ENCODE measurements at regions not wholly inside any gene's neighbourhood (a gene's known extent, or its start where the extent isn't known, plus 50 kb on each side); places are given as distances from the start of the nearest gene placed in this dataset.

- WGBS, 2 experiments (ENCODE audit: insufficient coverage in 1 of 2, insufficient read length in 1 of 2): 85% methylated on average over 2 of the region's 2 CpGs; no CpG with 5 or more reads in 1 of the 2 experiments
- Mint-ChIP-seq H3K4me3 (no peak overlapping the region), H3K27ac (no peak overlapping the region), H3K4me1 (peaks cover 27% of the 10 kb centered on the region), H3K27me3 (ENCODE audit: insufficient read depth) (no peaks in the 10 kb centered on the region), H3K9me3 (peaks cover 4% of the 10 kb centered on the region), H3K36me3 (ENCODE audit: low read depth) (no peaks in the 10 kb centered on the region)
- Histone ChIP-seq H3K36me3 (ENCODE audit: control insufficient read depth, insufficient read depth, low read length) (no peaks in the 10 kb centered on the region), H3K27me3 (ENCODE audit: control insufficient read depth, insufficient read depth, low read length, poor library complexity, severe bottlenecking) (no peaks in the 10 kb centered on the region), H3K9ac (ENCODE audit: extremely low read depth, low read length, poor library complexity, severe bottlenecking) (no peak overlapping the region), H3K9me3 (ENCODE audit: control insufficient read depth, low read length) (no peaks in the 10 kb centered on the region), H3K4me3 (ENCODE audit: low read length) (no peak overlapping the region), H3K4me1 (ENCODE audit: control insufficient read depth, insufficient read depth, low read length) (peaks cover 12% of the 10 kb centered on the region), H3K27ac (ENCODE audit: low read depth, low read length) (no peak overlapping the region)
- TF ChIP-seq, protein P1, sequence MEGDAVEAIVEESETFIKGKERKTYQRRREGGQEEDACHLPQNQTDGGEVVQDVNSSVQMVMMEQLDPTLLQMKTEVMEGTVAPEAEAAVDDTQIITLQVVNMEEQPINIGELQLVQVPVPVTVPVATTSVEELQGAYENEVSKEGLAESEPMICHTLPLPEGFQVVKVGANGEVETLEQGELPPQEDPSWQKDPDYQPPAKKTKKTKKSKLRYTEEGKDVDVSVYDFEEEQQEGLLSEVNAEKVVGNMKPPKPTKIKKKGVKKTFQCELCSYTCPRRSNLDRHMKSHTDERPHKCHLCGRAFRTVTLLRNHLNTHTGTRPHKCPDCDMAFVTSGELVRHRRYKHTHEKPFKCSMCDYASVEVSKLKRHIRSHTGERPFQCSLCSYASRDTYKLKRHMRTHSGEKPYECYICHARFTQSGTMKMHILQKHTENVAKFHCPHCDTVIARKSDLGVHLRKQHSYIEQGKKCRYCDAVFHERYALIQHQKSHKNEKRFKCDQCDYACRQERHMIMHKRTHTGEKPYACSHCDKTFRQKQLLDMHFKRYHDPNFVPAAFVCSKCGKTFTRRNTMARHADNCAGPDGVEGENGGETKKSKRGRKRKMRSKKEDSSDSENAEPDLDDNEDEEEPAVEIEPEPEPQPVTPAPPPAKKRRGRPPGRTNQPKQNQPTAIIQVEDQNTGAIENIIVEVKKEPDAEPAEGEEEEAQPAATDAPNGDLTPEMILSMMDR (conservative IDR thresholded peaks at IDR 0.05): no peak
- DNase-seq: no peak
These were observed 910.6 kb downstream of the NTRK3 start for GRCh38 chr15:87345961-87346360.

DNA sequence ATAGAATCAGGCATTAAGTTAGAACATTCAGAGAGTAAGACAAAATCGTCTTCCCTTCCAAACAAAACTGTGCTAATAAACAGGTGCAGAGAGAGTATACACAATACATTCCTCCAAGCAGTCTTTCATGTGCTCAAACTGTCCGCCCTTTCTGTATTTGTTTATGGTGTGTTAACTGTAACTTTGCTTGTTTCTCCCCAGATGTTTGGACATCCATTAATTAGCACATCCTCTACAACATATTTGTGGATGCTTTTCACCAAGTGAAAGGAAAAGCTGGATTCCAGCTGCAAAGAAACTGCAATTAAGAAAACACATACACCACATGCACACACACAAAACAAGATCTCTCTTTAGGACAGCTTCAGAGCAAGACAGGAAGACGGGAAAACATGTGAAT is 912.6 kb downstream of the NTRK3 start:
- peaks cover 17% of the 10 kb centered on the region for H3K4me1 Mint-ChIP-seq
- H3K27me3 Mint-ChIP-seq (ENCODE audit: insufficient read depth): no peaks in the 10 kb centered on the region
- Histone ChIP-seq H3K9me3 (ENCODE audit: control insufficient read depth, low read length) (no peaks in the 10 kb centered on the region), H3K36me3 (ENCODE audit: control insufficient read depth, insufficient read depth, low read length) (no peaks in the 10 kb centered on the region), H3K9ac (ENCODE audit: extremely low read depth, low read length, poor library complexity, severe bottlenecking) (no peak overlapping the region), H3K27me3 (ENCODE audit: control insufficient read depth, insufficient read depth, low read length, poor library complexity, severe bottlenecking) (no peaks in the 10 kb centered on the region), H3K27ac (ENCODE audit: low read depth, low read length) (no peak overlapping the region), H3K4me3 (ENCODE audit: low read length) (no peak overlapping the region), H3K4me1 (ENCODE audit: control insufficient read depth, insufficient read depth, low read length) (peaks cover 5% of the 10 kb centered on the region)
- H3K36me3 Mint-ChIP-seq (ENCODE audit: low read depth): no peaks in the 10 kb centered on the region
- H3K9me3 Mint-ChIP-seq: peaks cover 4% of the 10 kb centered on the region
- H3K27ac Mint-ChIP-seq: no peak overlapping the region
- DNase-seq: no peak
- 88% methylated on average over 2 of the region's 3 CpGs; no CpG with 5 or more reads in 1 of the 2 experiments for WGBS, 2 experiments (ENCODE audit: insufficient coverage in 1 of 2, insufficient read length in 1 of 2)
- no peak overlapping the region for H3K4me3 Mint-ChIP-seq
- TF ChIP-seq, protein P1 (conservative IDR thresholded peaks at IDR 0.05): no peak

- Histone ChIP-seq H3K9me3 (ENCODE audit: control insufficient read depth, low read length) (no peaks in the 10 kb centered on the region), H3K4me1 (ENCODE audit: control insufficient read depth, insufficient read depth, low read length) (no peaks in the 10 kb centered on the region), H3K27ac (ENCODE audit: low read depth, low read length) (no peak overlapping the region), H3K4me3 (ENCODE audit: low read length) (no peak overlapping the region), H3K27me3 (ENCODE audit: control insufficient read depth, insufficient read depth, low read length, poor library complexity, severe bottlenecking) (no peaks in the 10 kb centered on the region), H3K9ac (ENCODE audit: extremely low read depth, low read length, poor library complexity, severe bottlenecking) (no peak overlapping the region), H3K36me3 (ENCODE audit: control insufficient read depth, insufficient read depth, low read length) (no peaks in the 10 kb centered on the region)
- no peak for DNase-seq
- Mint-ChIP-seq H3K9me3 (no peaks in the 10 kb centered on the region), H3K36me3 (ENCODE audit: low read depth) (no peaks in the 10 kb centered on the region), H3K4me1 (no peaks in the 10 kb centered on the region), H3K27me3 (ENCODE audit: insufficient read depth) (no peaks in the 10 kb centered on the region), H3K27ac (no peak overlapping the region), H3K4me3 (no peak overlapping the region)
- TF ChIP-seq, protein P1 (conservative IDR thresholded peaks at IDR 0.05): no peak
These were observed 916.2 kb downstream of the NTRK3 start for GRCh38 chr15:87340370-87340769.

All from endodermal cell (in vitro differentiated cells).